ENCODE measurements at regions not wholly inside any gene's neighbourhood (a gene's known extent, or its start where the extent isn't known, plus 50 kb on each side); places are given as distances from the start of the nearest gene placed in this dataset.
"Not testable (repeated sequence)": the region's sequence is repeated elsewhere in the genome, so short reads cannot be mapped to it uniquely, and the experiment has no call there.

DNA sequence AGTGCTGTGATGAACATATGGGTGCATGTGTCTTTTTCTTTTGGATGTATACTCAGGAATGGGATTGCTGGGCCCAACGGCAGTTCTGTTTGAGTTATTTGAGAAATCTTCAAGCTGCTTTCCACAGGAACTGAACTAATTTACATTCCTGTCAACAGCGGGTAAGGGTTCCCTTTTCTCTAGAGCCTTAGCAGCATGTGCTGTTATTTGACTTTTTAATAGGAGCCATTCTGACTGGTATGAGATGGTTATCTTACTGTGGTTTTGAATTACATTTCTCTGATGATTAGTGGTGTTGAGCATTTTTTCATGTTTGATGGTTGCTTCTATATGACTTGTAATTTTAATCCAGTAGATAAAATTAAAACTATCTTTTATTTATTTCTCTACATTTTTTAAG is 1168.6 kb upstream of the ALCAM start:
- no peak for DNase-seq (ENCODE audit: low read depth in 2 of 2, low spot score in 1 of 2)

- no peak for DNase-seq (ENCODE audit: low read depth in 2 of 2, low spot score in 1 of 2)
Measured at GRCh38 chr3:104206925-104207324, 1159.8 kb upstream of the ALCAM start.

DNA sequence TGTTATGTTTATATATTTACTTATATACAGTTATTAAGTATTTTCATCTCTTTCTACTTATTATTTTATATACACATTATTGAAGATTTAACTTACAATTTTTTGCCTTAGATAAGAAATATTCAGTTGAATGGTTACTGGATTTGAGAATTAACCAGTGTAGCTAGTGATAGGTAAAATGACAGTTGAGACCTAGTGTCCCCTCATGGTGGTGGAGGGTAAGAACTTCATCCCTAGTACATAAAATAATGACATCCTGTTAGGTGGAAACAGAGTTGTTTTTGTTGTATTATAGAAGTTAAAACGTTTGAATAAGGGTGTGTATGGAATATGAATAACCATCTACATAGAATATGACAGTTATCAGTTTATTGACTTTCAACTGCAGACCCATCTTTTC is 1152.4 kb upstream of the ALCAM start:
- DNase-seq (ENCODE audit: low read depth in 2 of 2, low spot score in 1 of 2) = no peak

- no peak for DNase-seq (ENCODE audit: low read depth in 2 of 2, low spot score in 1 of 2)
Measured at GRCh38 chr3:104214937-104215336, 1151.8 kb upstream of the ALCAM start.

- DNase-seq (ENCODE audit: low read depth in 2 of 2, low spot score in 1 of 2) = not testable (repeated sequence)
Measured at GRCh38 chr3:104219046-104219445, 1147.7 kb upstream of the ALCAM start.

GRCh38 chr3:104234442-104235194 is 1132.1 kb upstream of the ALCAM start:
- no peak for DNase-seq (ENCODE audit: low read depth in 2 of 2, low spot score in 1 of 2)

- DNase-seq (ENCODE audit: low read depth in 2 of 2, low spot score in 1 of 2) = no peak
Measured at GRCh38 chr3:104244680-104245220, 1122.0 kb upstream of the ALCAM start.

DNA sequence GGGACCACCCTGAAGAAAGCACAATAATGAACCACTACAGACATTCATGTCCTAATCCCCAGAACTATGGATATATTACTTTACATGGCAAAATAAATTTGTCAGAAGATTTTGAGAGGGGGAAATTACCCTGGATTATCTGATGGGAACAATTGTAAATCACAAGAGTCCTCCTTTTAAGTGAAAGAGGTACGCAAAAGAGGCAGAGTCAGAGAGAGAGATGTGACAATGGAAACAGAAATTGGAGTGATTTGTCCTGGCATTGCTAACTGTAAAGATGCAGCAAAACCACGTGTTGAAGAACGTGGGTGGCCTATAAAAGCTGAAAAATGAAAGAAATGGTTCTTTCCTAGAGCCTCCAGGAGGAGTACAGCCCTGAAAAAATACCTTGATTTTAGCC is 1121.4 kb upstream of the ALCAM start:
- DNase-seq (ENCODE audit: low read depth in 2 of 2, low spot score in 1 of 2) = no peak

- DNase-seq (ENCODE audit: low read depth in 2 of 2, low spot score in 1 of 2) = no peak
Measured at GRCh38 chr3:104245981-104246380, 1120.7 kb upstream of the ALCAM start.

GRCh38 chr3:104257486-104257885 is 1109.2 kb upstream of the ALCAM start:
- no peak for DNase-seq (ENCODE audit: low read depth in 2 of 2, low spot score in 1 of 2)

GRCh38 chr3:104263477-104263876 is 1103.2 kb upstream of the ALCAM start:
- no peak for DNase-seq (ENCODE audit: low read depth in 2 of 2, low spot score in 1 of 2)

- not testable (repeated sequence) for DNase-seq (ENCODE audit: low read depth in 2 of 2, low spot score in 1 of 2)
Measured at GRCh38 chr3:104266219-104266618, 1100.5 kb upstream of the ALCAM start.

GRCh38 chr3:104269771-104270170 is 1096.9 kb upstream of the ALCAM start:
- DNase-seq (ENCODE audit: low read depth in 2 of 2, low spot score in 1 of 2) = no peak

DNA sequence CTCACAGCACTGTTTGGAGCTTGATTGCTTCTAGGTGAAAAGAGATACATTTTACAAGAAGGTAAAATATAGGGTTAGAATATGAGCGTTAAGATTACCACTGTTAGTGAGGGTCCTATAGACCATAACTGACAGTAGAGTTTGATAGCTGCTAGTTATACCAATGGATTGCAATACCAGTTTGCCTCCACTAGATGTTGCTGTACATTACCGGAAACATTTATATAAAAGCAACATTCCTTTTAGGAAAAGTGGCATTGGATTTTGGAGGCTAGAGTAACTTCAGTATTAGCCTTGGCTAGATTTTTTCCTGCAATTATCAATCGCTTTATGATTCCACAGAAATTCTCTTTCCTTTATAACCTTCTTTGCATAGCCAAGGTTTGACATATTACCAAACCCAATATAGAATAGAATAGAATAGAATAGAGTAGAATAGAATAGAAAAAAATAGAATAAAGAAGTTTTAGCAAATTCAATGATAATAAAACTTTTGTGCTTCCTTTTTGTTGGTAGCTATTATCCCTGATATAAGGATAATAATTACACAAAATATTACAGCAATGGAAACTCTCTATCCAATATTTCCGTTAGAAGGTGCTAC is 1093.6 kb upstream of the ALCAM start:
- no peak for DNase-seq (ENCODE audit: low read depth in 2 of 2, low spot score in 1 of 2)

GRCh38 chr3:104275199-104275598 is 1091.5 kb upstream of the ALCAM start:
- DNase-seq (ENCODE audit: low read depth in 2 of 2, low spot score in 1 of 2) = no peak

GRCh38 chr3:104279617-104280016 is 1087.1 kb upstream of the ALCAM start:
- no peak for DNase-seq (ENCODE audit: low read depth in 2 of 2, low spot score in 1 of 2)

DNA sequence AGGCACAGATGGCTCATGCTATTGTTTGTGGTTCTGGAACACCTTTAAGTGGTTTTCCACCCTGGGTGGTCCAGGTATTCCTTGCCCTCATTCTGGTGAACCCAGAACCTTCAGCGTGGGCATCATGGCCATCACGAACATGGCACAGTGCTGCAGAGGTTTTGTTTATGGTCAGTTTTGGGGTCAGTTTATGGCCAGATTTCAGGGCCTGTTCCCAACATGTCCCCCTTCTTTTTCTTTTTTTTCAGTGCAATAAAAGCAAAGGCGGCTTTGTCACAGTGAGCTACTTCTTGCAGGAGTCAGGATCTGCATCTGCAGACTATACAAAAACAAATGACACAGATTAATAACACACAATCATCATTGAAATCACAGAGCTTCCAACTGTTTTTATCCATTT is 1085.0 kb upstream of the ALCAM start:
- no peak for DNase-seq (ENCODE audit: low read depth in 2 of 2, low spot score in 1 of 2)

GRCh38 chr3:104286645-104287044 is 1080.1 kb upstream of the ALCAM start:
- no peak for DNase-seq (ENCODE audit: low read depth in 2 of 2, low spot score in 1 of 2)

DNA sequence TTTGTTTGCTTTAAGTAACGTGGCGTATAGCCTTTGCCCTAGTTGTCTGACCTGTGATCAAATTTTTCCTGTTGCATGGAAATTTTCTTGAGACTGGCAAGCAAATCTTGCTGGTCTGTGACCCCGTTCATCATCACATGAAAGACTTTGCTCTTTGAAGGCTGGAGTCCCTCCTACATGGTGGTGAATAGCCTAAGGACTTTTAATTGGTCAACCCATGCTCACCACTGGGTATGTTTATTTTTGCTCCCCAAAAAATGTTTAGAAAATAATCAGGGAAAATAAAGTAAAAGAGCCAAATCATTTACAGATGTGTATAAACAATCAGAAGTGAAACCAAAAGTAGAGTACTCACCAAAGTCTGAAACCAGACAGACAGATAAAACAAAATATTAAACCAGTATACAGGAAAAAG is 1075.3 kb upstream of the ALCAM start:
- DNase-seq (ENCODE audit: low read depth in 2 of 2, low spot score in 1 of 2) = no peak

- no peak for DNase-seq (ENCODE audit: low read depth in 2 of 2, low spot score in 1 of 2)
Measured at GRCh38 chr3:104291878-104292277, 1074.8 kb upstream of the ALCAM start.

DNA sequence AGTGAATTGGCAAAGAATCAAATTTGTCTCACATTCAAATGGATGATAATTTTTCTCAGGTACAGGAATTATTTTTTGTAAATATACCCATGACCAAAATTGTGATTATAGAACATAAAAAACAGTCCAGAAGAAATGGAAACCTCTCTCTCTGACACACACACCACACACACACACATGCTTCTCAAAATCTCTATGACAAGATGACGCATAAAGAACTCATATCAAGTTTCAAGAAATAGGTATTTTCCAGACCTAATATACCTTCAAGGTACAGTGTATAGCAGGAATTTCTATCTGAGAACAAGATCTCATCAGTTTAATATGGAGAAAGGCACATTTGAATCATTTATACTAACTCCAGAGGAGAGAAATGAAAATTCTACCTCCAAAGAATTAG is 1069.1 kb upstream of the ALCAM start:
- no peak for DNase-seq (ENCODE audit: low read depth in 2 of 2, low spot score in 1 of 2)

- DNase-seq (ENCODE audit: low read depth in 2 of 2, low spot score in 1 of 2) = no peak
Measured at GRCh38 chr3:104298662-104299061, 1068.0 kb upstream of the ALCAM start.

- DNase-seq (ENCODE audit: low read depth in 2 of 2, low spot score in 1 of 2) = no peak
Measured at GRCh38 chr3:104316118-104316517, 1050.6 kb upstream of the ALCAM start.

Data from stimulated activated CD8-positive, alpha-beta memory T cell treated with anti-CD3 and anti-CD28 coated beads, Interleukin-4, amount 100 ng/mL, for 4 hours (primary cell).